Activated naive CD4-positive, alpha-beta T cell treated with anti-CD3 and anti-CD28 coated beads, Interleukin-2, amount 10 ng/mL, durations not matched to agents 7 days and 5 days (primary cell): ENCODE measurements at regions not wholly inside any gene's neighbourhood (a gene's known extent, or its start where the extent isn't known, plus 50 kb on each side); places are given as distances from the start of the nearest gene placed in this dataset.
A peak's percentile ranks its signal among the peaks of the same experiment; 100 is the strongest.

Experiments used
- CTCF ChIA-PET: fragments of 350-600 bp; sonication (Branson Sonifier 250); formaldehyde crosslinking; loops from one replicate; lab custom pipeline; 2021; ENCODE audit warnings: antibody characterized with exemption; lab: Charles Lee
- DNase-seq: peaks from one replicate; pipeline ENCODE4 v3.0.0-alpha.2; 2020
- H3K27ac Mint-ChIP-seq: one replicate; pipeline ENCODE4 v1.8.0; 2021; ENCODE audit warnings: mild to moderate bottlenecking, moderate library complexity, mixed read lengths
- H3K27me3 Mint-ChIP-seq: one replicate; pipeline ENCODE4 v1.8.0; 2021; ENCODE audit warnings: mild to moderate bottlenecking, mixed read lengths
- H3K36me3 Mint-ChIP-seq: one replicate; pipeline ENCODE4 v1.8.0; 2021; ENCODE audit warnings: mixed read lengths
- H3K4me1 Mint-ChIP-seq: one replicate; pipeline ENCODE4 v1.8.0; 2021; ENCODE audit warnings: mixed read lengths
- H3K4me3 Mint-ChIP-seq: one replicate; pipeline ENCODE4 v1.8.0; 2021; ENCODE audit warnings: mild to moderate bottlenecking, moderate library complexity, mixed read lengths
- H3K9me3 Mint-ChIP-seq: one replicate; pipeline ENCODE4 v1.8.0; 2021; ENCODE audit warnings: mixed read lengths

DNA sequence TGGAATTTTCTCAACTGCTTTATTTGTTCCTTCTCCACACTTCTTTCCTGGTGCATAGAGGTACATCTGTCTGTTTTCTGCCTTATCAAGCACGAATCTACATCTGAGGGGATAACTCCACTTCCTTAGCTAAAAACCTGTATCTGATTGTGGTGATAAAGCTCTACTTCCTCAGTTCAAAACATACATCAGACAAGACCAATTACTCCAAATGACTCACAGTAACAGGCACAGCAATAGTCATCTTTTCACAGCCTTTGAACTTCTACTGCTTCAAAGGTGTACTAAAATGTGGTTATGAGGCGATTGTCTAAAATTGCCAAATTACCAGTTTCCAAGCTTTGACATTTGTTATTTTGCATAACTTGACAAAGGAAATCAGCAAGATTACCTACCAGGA is 803.6 kb upstream of the ZEB2 start:
- CTCF ChIA-PET, result interaction anchor here (0.6 kb wide), 1 partner anchor 10 kb away, joined by 3 read pairs; no protein-coding TSS in a partner anchor
- H3K4me1 Mint-ChIP-seq, result peaks cover 19% of the 10 kb centered on the region
- H3K27me3 Mint-ChIP-seq, result peaks cover 3% of the 10 kb centered on the region
- no peaks in the 10 kb centered on the region for H3K36me3 Mint-ChIP-seq
- no peak overlapping the region for H3K4me3 Mint-ChIP-seq
- no peak for DNase-seq
- peak overlapping the region; percentile 16 for H3K27ac Mint-ChIP-seq
- no peaks in the 10 kb centered on the region for H3K9me3 Mint-ChIP-seq

DNA sequence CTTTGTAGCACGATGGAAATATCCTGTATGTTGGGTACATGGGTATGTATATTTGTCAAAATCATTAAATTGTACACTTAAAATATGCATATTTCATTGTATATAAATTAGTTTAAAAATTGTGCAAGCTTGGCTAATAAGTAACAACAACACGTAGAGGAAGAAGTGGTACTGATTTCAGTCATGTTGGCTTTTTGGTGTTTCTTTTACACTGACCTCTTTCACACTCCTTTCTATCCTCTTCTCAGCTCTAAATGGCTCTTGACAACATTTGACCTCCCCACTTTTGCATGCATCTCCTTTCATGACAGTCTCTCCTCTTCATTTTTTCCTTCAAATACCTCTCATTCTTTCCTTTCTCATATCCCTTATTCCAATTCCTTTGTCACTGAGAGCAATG is 801.4 kb upstream of the ZEB2 start:
- no peak overlapping the region for H3K4me3 Mint-ChIP-seq

DNA sequence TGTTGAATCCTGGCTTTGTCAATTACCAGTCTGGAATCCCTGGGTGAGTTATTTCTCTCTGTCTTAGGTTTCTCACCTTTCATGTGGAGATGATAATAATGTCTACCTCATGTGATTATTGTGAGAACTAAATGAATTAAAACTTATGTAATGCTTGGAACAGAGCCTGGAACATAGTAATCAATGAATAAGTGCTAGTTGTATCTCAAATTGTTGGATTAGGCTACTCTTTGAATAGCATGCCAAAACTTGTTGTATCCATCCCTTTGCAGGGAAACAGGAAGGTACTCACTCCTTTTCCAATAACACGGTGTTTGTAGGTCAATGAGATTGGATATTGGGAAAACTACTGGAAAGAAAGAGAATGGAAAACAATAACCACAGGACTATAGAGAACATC is 796.6 kb upstream of the ZEB2 start:
- no peaks in the 10 kb centered on the region for H3K36me3 Mint-ChIP-seq
- DNase-seq, result no peak
- H3K9me3 Mint-ChIP-seq, result peaks cover 6% of the 10 kb centered on the region
- CTCF ChIA-PET, result no interaction called here
- no peak overlapping the region for H3K4me3 Mint-ChIP-seq
- H3K27ac Mint-ChIP-seq, result no peak overlapping the region
- peaks cover 5% of the 10 kb centered on the region for H3K27me3 Mint-ChIP-seq
- H3K4me1 Mint-ChIP-seq, result no peaks in the 10 kb centered on the region

More for the DNA sequence above, 801.4 kb upstream of the ZEB2 start:
- CTCF ChIA-PET, result no interaction called here
- no peak for DNase-seq
- Mint-ChIP-seq H3K4me1 (peaks cover 19% of the 10 kb centered on the region), H3K27me3 (peaks cover 3% of the 10 kb centered on the region), H3K27ac (no peak overlapping the region), H3K9me3 (no peaks in the 10 kb centered on the region), H3K36me3 (no peaks in the 10 kb centered on the region)

DNA sequence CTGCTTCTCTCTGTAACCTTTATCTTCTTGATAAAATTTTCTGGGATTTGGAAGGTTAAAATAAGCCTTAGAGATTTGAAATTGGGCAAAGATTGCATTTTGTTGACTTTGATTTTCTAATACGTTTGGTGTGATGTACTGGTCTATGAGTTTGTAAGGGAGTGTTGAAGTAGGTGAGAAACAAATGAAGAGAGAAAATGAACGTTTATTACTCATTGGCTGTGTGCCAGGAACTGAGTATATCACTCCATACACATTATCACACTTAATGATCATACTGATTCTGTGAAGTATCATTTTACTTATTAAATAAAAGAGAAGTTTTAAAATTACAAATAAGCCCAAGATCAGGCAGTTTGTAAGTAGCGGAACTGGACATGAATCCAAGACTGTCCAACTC is 795.1 kb upstream of the ZEB2 start:
- peaks cover 5% of the 10 kb centered on the region for H3K27me3 Mint-ChIP-seq
- CTCF ChIA-PET, result no interaction called here
- H3K9me3 Mint-ChIP-seq, result peaks cover 8% of the 10 kb centered on the region

DNA sequence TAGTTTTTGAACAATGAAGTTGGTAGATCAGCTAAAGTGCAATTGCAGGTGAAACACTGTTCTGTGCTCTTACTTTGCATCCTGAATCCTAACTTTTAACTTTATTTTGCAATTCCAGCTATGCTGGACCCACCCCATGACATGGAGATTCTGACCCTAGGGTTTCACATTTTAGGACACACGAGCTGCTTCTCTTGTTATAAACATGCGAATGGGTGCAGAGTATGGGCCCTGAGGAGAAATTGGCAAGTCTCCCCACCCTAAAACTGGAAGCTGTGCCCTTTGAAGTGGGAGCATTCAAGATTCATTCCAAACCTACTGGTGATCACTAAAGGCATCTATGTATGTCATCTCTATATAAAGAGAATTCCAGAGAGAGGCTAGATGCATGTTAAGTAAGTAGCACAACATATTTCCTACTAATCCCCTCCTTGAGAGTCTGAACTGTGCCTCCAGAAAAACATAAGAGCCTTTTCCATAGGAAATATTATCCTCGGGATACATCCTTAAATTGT is 794.3 kb upstream of the ZEB2 start:
- Mint-ChIP-seq H3K36me3 (no peaks in the 10 kb centered on the region), H3K27ac (no peak overlapping the region), H3K9me3 (peaks cover 9% of the 10 kb centered on the region), H3K4me1 (no peaks in the 10 kb centered on the region), H3K4me3 (no peak overlapping the region), H3K27me3 (peaks cover 5% of the 10 kb centered on the region)
- CTCF ChIA-PET, result interaction anchor here (0.8 kb wide), 1 partner anchor 10 kb away, joined by 3 read pairs; no protein-coding TSS in a partner anchor
- no peak for DNase-seq

More for the DNA sequence above, 795.1 kb upstream of the ZEB2 start:
- Mint-ChIP-seq H3K4me3 (no peak overlapping the region), H3K27ac (no peak overlapping the region), H3K36me3 (no peaks in the 10 kb centered on the region), H3K4me1 (no peaks in the 10 kb centered on the region)
- DNase-seq, result no peak

DNA sequence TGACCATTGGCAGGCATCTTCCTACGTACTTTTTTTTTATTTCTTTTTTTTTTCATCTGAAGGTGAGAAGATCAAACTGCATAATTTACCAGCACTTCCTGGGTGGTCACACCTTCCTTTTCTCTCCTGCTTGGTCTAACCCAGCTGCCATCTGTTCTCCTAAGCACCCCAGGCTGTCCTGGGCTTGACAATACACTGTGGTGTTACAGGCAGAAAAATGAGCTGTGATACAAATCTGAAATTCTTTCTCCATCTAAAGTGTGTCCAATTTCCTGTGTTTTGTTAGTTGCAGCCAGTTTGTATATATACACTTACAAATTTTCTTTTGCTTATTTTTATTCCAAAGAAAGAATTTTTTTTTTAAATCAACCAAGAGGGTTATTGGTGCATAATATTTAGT is 786.0 kb upstream of the ZEB2 start:
- Mint-ChIP-seq H3K9me3 (peaks cover 2% of the 10 kb centered on the region), H3K27ac (no peak overlapping the region), H3K27me3 (no peaks in the 10 kb centered on the region), H3K36me3 (no peaks in the 10 kb centered on the region), H3K4me1 (no peaks in the 10 kb centered on the region), H3K4me3 (no peak overlapping the region)
- CTCF ChIA-PET, result no interaction called here
- DNase-seq, result no peak

DNA sequence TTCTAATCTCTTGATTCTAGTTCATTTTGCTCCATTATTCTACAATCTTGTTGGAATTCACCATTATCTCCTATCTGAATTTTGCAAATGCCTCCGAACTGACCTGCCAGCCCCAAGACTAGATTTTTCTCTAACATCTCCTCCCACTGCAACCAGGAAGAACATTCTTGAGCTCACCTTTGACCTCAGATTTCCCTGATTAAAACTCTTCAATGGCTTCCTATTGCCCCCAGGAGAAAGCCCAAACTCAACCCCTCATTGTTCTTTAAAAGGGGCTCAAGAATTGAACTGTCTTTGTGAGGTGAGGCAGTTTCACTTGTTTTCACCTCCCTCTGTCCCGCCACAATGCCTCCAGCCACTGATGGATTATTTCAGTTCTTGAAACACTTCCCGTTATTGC is 784.6 kb upstream of the ZEB2 start:
- Mint-ChIP-seq H3K4me3 (no peak overlapping the region), H3K27me3 (no peaks in the 10 kb centered on the region), H3K4me1 (no peaks in the 10 kb centered on the region), H3K9me3 (peaks cover 2% of the 10 kb centered on the region), H3K36me3 (no peaks in the 10 kb centered on the region), H3K27ac (no peak overlapping the region)
- CTCF ChIA-PET, result no interaction called here
- DNase-seq, result no peak

DNA sequence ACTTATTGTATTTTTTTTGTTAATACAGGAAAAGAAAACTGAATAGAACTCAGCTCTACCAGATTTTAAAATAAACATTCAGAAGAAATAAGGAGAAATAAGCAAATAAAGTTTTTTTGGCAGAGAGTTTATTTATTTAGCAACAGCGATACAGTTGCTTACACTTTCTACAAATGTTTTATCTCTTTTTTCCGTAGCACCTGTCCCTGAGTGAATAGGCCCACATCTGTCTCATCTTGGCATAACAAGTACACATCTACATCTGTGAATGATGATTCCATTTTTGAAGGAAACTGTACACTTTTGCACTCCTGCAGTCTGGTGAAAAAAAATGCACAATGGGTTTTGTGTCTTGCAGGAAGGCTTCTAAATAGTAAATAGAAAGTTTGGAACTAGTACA is 783.6 kb upstream of the ZEB2 start:
- Mint-ChIP-seq H3K27ac (no peak overlapping the region), H3K4me1 (no peaks in the 10 kb centered on the region), H3K4me3 (no peak overlapping the region)

DNA sequence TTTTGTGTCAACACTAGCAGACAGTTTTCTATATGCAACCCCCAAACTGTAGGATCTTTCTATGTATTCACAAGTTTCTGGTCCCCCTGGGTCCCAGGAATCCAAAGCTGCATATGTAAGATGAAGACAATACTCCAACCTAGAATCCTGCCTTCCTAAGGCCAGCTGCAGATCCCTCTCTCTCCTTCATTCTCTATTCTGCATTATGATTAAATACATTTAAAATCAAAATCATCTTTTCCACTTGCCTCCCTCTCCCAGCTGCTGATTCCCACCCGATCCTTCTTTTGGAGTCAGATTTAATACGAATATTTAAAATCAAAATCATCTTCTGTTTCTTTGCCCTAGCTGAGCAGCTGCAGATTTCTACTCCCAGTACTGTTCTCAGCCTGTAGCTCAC is 783.0 kb upstream of the ZEB2 start:
- no peaks in the 10 kb centered on the region for H3K4me1 Mint-ChIP-seq
- H3K27ac Mint-ChIP-seq, result no peak overlapping the region
- DNase-seq, result no peak
- no peak overlapping the region for H3K4me3 Mint-ChIP-seq
- H3K36me3 Mint-ChIP-seq, result no peaks in the 10 kb centered on the region
- no peaks in the 10 kb centered on the region for H3K27me3 Mint-ChIP-seq
- CTCF ChIA-PET, result no interaction called here
- no peaks in the 10 kb centered on the region for H3K9me3 Mint-ChIP-seq

More for the DNA sequence above, 783.6 kb upstream of the ZEB2 start:
- no peaks in the 10 kb centered on the region for H3K9me3 Mint-ChIP-seq
- H3K36me3 Mint-ChIP-seq, result no peaks in the 10 kb centered on the region
- no peaks in the 10 kb centered on the region for H3K27me3 Mint-ChIP-seq
- no peak for DNase-seq
- CTCF ChIA-PET, result no interaction called here

DNA sequence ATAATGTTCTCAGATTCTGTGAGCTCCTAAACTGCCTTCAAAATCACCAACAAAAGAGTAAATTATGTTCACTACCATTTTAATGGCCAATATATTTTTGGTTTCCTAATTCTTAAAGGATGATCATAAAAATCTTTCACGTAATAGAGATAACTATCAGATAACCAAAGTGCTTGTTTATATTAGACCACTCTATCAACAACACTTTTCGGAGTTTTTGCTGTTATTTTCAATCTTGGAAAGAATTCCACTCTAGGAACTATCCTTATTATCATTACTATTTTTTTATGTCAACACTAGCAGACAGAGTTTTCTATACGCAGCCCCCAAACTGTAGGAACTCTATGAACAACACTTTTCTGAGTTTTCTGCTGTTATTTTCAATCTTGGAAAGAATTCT is 782.5 kb upstream of the ZEB2 start:
- DNase-seq, result no peak
- Mint-ChIP-seq H3K4me1 (no peaks in the 10 kb centered on the region), H3K27me3 (no peaks in the 10 kb centered on the region), H3K27ac (no peak overlapping the region), H3K4me3 (no peak overlapping the region), H3K9me3 (no peaks in the 10 kb centered on the region), H3K36me3 (no peaks in the 10 kb centered on the region)
- CTCF ChIA-PET, result no interaction called here

DNA sequence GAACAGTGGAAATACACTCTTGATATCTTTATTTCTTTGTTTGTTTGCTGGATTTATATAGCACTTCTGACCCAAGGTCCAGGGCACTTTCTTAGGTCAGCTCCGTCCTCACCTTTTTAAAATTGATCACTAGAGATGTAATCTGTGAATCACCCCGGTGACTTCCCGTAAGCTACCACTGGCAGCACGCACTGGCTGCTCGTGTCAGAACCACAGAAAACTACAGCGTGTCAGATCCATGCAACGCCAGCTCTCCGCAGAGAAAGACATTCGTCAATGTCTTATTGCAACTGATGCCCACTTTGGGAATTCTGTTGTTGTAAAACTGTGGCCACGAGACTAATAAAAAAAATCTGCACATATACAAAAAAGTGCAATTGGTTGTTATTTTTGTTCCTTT is 779.4 kb upstream of the ZEB2 start:
- Mint-ChIP-seq H3K27ac (no peak overlapping the region), H3K4me1 (no peaks in the 10 kb centered on the region), H3K36me3 (no peaks in the 10 kb centered on the region), H3K9me3 (no peaks in the 10 kb centered on the region), H3K4me3 (no peak overlapping the region), H3K27me3 (no peaks in the 10 kb centered on the region)
- CTCF ChIA-PET, result no interaction called here
- no peak for DNase-seq

DNA sequence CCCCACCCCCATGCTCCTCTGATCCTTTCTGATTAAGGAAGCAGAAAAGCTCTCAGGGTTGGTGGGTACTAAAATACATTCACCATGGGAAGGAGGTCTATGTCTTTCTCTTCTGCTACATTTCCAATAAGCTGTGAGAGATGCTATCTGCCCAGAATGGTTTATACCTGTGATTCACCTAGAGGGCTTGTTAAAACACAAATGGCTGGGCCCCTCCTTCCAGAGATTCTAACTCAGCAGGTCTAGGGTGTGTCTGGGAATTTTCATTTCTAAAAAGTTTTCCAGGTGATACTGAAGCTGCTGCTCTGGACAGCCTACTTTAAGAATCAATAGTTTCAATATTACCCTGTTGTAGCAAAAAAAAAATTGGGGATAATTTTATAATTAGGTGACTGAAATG is 772.2 kb upstream of the ZEB2 start:
- H3K4me1 Mint-ChIP-seq, result no peaks in the 10 kb centered on the region
- peaks cover 6% of the 10 kb centered on the region for H3K27me3 Mint-ChIP-seq
- CTCF ChIA-PET, result no interaction called here
- no peak overlapping the region for H3K4me3 Mint-ChIP-seq
- DNase-seq, result no peak
- H3K9me3 Mint-ChIP-seq, result no peaks in the 10 kb centered on the region
- H3K27ac Mint-ChIP-seq, result no peak overlapping the region
- no peaks in the 10 kb centered on the region for H3K36me3 Mint-ChIP-seq

DNA sequence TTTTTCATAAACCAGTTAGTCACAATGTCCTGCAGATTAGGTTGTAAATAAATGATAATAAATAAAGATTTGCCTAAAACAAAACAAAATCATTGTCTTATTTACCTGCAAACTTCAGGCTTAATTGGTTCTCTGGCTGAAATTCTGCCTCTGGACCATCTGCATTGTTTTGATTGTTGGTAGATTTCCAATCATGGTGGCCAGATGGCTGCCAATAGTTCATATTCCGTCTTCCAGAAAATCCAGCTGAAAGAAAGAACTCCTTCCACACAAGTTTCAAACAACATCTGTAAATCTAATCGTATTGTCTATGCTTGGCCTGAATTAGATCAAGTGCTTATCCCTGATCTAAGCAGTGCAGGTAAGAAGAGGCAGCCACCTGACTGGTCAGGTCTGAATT is 771.1 kb upstream of the ZEB2 start:
- CTCF ChIA-PET, result no interaction called here
- no peak overlapping the region for H3K4me3 Mint-ChIP-seq
- no peaks in the 10 kb centered on the region for H3K36me3 Mint-ChIP-seq
- no peaks in the 10 kb centered on the region for H3K9me3 Mint-ChIP-seq
- DNase-seq, result no peak
- H3K4me1 Mint-ChIP-seq, result no peaks in the 10 kb centered on the region
- H3K27ac Mint-ChIP-seq, result no peak overlapping the region
- peaks cover 6% of the 10 kb centered on the region for H3K27me3 Mint-ChIP-seq

DNA sequence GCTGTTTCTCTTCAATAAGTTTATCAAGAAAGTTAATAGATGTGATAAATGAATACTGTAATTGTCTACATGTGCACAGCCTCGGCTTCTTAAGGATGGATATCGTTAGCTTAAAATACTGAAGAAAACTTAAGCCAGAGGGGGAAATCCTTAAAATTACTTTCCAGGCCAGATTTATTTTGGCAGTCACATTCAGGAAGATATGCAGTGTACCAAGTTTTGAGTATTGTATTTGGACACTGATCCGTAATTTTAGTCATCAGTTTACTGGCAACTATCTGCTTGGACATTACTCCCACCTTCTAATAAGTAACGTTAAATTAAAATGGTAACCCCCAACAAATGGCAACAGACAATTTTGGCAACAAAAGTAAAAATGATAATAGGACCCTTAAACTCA is 770.0 kb upstream of the ZEB2 start:
- Mint-ChIP-seq H3K27ac (no peak overlapping the region), H3K9me3 (no peaks in the 10 kb centered on the region), H3K27me3 (peaks cover 6% of the 10 kb centered on the region), H3K4me3 (no peak overlapping the region), H3K4me1 (no peaks in the 10 kb centered on the region), H3K36me3 (no peaks in the 10 kb centered on the region)
- DNase-seq, result no peak
- CTCF ChIA-PET, result no interaction called here

DNA sequence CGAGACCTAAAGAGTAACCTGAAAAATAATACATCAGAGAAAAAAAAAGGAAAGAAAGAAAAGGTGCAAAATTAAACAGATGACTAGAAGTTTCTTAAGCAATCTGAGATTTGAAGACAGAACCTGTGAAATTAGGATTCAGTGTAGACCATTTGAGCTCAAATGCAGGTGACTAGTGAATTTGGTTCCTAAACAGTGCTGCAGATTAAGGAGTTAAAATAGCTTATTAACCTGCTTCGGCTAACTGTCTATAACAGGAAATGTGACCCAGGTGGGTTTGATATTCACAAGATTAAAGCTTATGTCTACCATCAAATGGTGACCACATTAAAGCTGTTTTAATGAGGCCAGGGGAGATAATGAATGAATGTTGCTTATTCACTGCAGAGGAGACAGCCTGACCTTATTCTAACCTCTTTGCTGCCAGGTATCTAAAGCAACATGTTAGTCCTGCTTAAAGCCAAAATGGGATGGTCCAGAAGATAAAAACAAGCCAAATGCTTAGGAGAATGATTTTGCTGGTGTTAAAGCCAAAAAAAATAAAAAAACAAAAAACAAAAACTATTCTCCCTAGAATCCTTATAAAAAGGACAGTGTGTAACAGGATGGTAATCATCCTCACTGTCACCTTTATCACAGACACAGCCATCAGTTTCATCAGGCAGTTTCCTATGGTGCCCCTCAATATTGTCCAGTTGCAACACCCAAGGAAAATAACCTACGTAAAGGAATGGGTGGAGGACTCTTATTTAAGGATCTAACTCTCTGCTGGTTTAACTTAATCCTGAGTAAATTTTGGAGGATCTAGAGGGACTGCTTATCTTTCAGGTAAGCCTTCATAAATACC is 769.0 kb upstream of the ZEB2 start:
- CTCF ChIA-PET, result no interaction called here

More for the DNA sequence above, 769.0 kb upstream of the ZEB2 start:
- no peak for DNase-seq
- H3K27me3 Mint-ChIP-seq, result peaks cover 6% of the 10 kb centered on the region
- H3K9me3 Mint-ChIP-seq, result no peaks in the 10 kb centered on the region
- no peak overlapping the region for H3K27ac Mint-ChIP-seq
- no peaks in the 10 kb centered on the region for H3K4me1 Mint-ChIP-seq
- H3K36me3 Mint-ChIP-seq, result no peaks in the 10 kb centered on the region
- H3K4me3 Mint-ChIP-seq, result no peak overlapping the region
